CD4-positive, alpha-beta T cell treated with Interleukin-2 at 100 ng/mL for 4 hours (primary cell): ENCODE measurements at regions not wholly inside any gene's neighbourhood (a gene's known extent, or its start where the extent isn't known, plus 50 kb on each side); places are given as distances from the start of the nearest gene placed in this dataset.

Experiments
- DNase-seq: peaks from one replicate; pipeline ENCODE4 v3.0.0-alpha.2; 2020; ENCODE audit warnings: low spot score

GRCh38 chr18:42185486-42185885 lies 230.5 kb downstream of the PIK3C3 start:
- no peak for DNase-seq

GRCh38 chr18:42187611-42188380 lies 232.8 kb downstream of the PIK3C3 start:
- DNase-seq: no peak

- no peak for DNase-seq
These were observed 235.6 kb downstream of the PIK3C3 start for GRCh38 chr18:42190643-42191042.

GRCh38 chr18:42192251-42193248 lies 237.5 kb downstream of the PIK3C3 start:
- DNase-seq: no peak

- DNase-seq: no peak
These were observed 241.6 kb downstream of the PIK3C3 start for GRCh38 chr18:42196651-42197050.

- no peak for DNase-seq
These were observed 246.1 kb downstream of the PIK3C3 start for GRCh38 chr18:42201137-42201536.

- DNase-seq: no peak
These were observed 256.2 kb downstream of the PIK3C3 start for GRCh38 chr18:42211201-42211600.

- DNase-seq: no peak
These were observed 267.5 kb downstream of the PIK3C3 start for GRCh38 chr18:42222557-42222956.

GRCh38 chr18:42228581-42228980 lies 273.5 kb downstream of the PIK3C3 start:
- DNase-seq: no peak

- DNase-seq: no peak
These were observed 274.5 kb downstream of the PIK3C3 start for GRCh38 chr18:42229211-42230210.

- DNase-seq: no peak
These were observed 275.6 kb downstream of the PIK3C3 start for GRCh38 chr18:42230636-42231035.

GRCh38 chr18:42231284-42231683 lies 276.2 kb downstream of the PIK3C3 start:
- no peak for DNase-seq

- no peak for DNase-seq
These were observed 276.8 kb downstream of the PIK3C3 start for GRCh38 chr18:42231796-42232195.

GRCh38 chr18:42233908-42234307 lies 278.9 kb downstream of the PIK3C3 start:
- DNase-seq: no peak

- DNase-seq: no peak
These were observed 287.7 kb downstream of the PIK3C3 start for GRCh38 chr18:42242758-42243157.

- no peak for DNase-seq
These were observed 290.1 kb downstream of the PIK3C3 start for GRCh38 chr18:42245137-42245536.

GRCh38 chr18:42255908-42256765 lies 301.1 kb downstream of the PIK3C3 start:
- no peak for DNase-seq

- no peak for DNase-seq
These were observed 303.4 kb downstream of the PIK3C3 start for GRCh38 chr18:42258301-42258965.

GRCh38 chr18:42261731-42262130 lies 306.7 kb downstream of the PIK3C3 start:
- DNase-seq: no peak

GRCh38 chr18:42264497-42264896 lies 309.5 kb downstream of the PIK3C3 start:
- no peak for DNase-seq
